Tibial nerve (tissue), 4 donors: ENCODE measurements at regions not wholly inside any gene's neighbourhood (a gene's known extent, or its start where the extent isn't known, plus 50 kb on each side); places are given as distances from the start of the nearest gene placed in this dataset.

Experiments
- EP300 ChIP-seq, 2 donors: sonication (generic); formaldehyde crosslinking; IDR thresholded peaks; one replicate each; pipeline ENCODE4 v1.6.1; 2017; ENCODE audit warnings: antibody characterized with exemption in 2 of 2, mild to moderate bottlenecking in 1 of 2
- TF ChIP-seq, protein P1 (sequence below), 5 experiments: fragments of 200-600 bp in 3 of 5; fragments of 450-650 bp in 2 of 5; sonication (generic) in 3 of 5; IDR thresholded peaks; one replicate each; pipeline ENCODE4 v1.5.1; 2016 to 2019; ENCODE audit warnings: antibody characterized with exemption in 5 of 5, mild to moderate bottlenecking in 3 of 5, moderate library complexity in 2 of 5

- TF ChIP-seq, protein P1, sequence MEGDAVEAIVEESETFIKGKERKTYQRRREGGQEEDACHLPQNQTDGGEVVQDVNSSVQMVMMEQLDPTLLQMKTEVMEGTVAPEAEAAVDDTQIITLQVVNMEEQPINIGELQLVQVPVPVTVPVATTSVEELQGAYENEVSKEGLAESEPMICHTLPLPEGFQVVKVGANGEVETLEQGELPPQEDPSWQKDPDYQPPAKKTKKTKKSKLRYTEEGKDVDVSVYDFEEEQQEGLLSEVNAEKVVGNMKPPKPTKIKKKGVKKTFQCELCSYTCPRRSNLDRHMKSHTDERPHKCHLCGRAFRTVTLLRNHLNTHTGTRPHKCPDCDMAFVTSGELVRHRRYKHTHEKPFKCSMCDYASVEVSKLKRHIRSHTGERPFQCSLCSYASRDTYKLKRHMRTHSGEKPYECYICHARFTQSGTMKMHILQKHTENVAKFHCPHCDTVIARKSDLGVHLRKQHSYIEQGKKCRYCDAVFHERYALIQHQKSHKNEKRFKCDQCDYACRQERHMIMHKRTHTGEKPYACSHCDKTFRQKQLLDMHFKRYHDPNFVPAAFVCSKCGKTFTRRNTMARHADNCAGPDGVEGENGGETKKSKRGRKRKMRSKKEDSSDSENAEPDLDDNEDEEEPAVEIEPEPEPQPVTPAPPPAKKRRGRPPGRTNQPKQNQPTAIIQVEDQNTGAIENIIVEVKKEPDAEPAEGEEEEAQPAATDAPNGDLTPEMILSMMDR (IDR thresholded peaks at IDR 0.05): no peak
- TF ChIP-seq EP300 (IDR thresholded peaks at IDR 0.05): no peak
Measured at GRCh38 chr18:78902795-78903435, 76.7 kb upstream of the SALL3 start.
